ENCODE measurements at regions not wholly inside any gene's neighbourhood (a gene's known extent, or its start where the extent isn't known, plus 50 kb on each side); places are given as distances from the start of the nearest gene placed in this dataset.
A peak's percentile ranks its signal among the peaks of the same experiment; 100 is the strongest.

DNA sequence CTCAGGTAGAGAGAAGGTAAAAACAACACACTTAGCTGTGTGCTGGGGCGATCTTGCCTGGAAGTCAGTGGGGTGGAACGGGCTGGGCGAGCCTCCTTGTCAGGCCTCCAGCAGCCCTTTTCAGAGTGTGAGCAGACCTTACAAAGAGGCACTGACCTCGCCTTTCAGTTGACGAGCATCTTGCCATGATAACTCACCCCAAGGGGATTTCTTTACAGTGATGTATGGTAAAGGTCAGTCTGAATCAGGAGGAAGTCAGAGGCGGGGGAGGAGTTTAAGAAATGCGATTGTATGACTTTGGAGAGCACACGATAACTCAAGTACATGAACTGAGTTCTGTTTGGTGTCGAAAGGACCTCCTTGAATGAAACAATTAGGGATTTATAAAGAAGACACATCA is 326.5 kb upstream of the PROX1 start:
- peaks cover 6 to 7% of the 10 kb centered on the region in 2 donors for H3K4me1 ChIP-seq (replicated peaks in 1 of 2)
- 18 to 81% (median 70%) methylated on average over 2 to 9 of the region's 9 CpGs; no CpG with 5 or more reads in 2 of the 10 experiments for WGBS, 10 experiments
- no peak overlapping the region for H3K4me3 ChIP-seq
- ATAC-seq (replicated peaks in 6 of 8), result peak in 3 of 8 experiments; percentile 41 to 59 (median 53)
- in situ Hi-C loops (cut with MboI; ENCODE audit: low pct_unique_long_range_greater_than_20kb in 2 of 9, low sequenced_read_pairs in 9 of 9, unreplicated experiment in 9 of 9), result no loop called here
- H3K27ac ChIP-seq, result no peak overlapping the region

DNA sequence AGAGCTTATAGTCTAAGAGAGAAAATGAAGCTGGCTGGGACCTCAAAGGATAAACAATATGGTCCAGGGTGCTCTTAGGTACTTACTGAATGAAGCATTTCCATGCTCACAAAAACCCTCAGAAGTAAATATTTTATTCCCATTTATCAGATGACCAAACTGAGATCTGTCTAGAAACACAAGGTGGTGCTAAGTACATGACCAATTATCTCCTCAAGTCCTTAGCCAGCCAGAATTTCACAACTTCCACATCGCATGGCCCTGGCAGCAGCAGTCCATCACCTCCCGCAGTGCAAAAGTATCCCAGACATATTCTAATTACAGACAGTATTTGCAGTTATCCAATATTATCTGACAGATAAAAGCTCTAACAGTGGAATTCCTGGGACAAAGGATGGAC is 321.7 kb upstream of the PROX1 start:
- in situ Hi-C loops (cut with MboI; ENCODE audit: low pct_unique_long_range_greater_than_20kb in 2 of 9, low sequenced_read_pairs in 9 of 9, unreplicated experiment in 9 of 9), result no loop called here

DNA sequence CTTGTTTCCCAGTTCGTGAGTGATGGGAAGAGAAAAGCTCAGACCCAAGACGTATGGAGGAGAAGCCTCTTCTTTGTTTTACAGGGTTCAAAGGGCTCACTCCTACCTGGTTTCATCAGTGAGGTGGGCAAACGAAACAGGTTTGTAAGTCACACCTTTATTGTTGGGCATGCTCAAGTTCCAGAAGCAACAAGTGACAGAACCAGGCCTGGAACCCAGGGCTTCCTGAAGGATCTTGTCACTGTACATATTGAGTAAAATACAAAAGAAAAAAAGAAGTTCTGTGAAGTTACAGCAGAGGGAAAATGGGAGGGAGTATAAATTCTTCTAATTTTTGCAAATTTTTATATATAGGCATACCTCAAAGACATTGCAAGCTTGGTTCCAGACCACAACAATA is 320.9 kb upstream of the PROX1 start:
- no peak overlapping the region for H3K4me3 ChIP-seq
- no peaks in the 10 kb centered on the region for H3K4me1 ChIP-seq (replicated peaks in 1 of 2)
- no peak for ATAC-seq (replicated peaks in 6 of 8)
- in situ Hi-C loops (cut with MboI; ENCODE audit: low pct_unique_long_range_greater_than_20kb in 2 of 9, low sequenced_read_pairs in 9 of 9, unreplicated experiment in 9 of 9), result no loop called here
- H3K27ac ChIP-seq, result no peak overlapping the region
- WGBS, 10 experiments, result 0 to 90% (median 81%) methylated on average over 1 to 3 of the region's 3 CpGs; no CpG with 5 or more reads in 1 of the 10 experiments

More for the DNA sequence above, 321.7 kb upstream of the PROX1 start:
- WGBS, 10 experiments, result 50 to 100% (median 88%) methylated on average over 2 of the region's 2 CpGs; no CpG with 5 or more reads in 4 of the 10 experiments
- H3K4me3 ChIP-seq, result no peak overlapping the region
- peaks cover 3 to 4% of the 10 kb centered on the region in 2 donors for H3K4me1 ChIP-seq (replicated peaks in 1 of 2)
- ATAC-seq (replicated peaks in 6 of 8), result no peak
- no peak overlapping the region for H3K27ac ChIP-seq

DNA sequence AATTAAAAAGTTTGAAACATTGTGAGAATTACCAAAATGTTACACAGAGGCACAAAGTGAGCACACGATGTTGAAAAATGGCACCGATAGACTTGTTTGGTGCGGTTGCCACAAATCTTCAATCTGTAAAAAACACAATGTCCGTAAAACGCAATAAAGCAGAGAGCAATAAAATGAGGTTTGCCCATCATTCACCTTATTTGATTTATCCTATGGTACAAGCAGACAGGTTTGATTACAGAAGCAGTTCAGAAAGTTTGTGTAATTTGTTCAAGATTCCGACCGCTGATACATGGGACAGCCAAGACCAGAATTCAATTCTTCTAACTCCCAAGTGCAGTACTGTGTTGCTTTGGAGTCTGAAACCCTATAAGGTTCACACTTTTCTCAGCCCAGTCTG is 318.3 kb upstream of the PROX1 start:
- 61 to 100% (median 94%) methylated on average over 3 to 7 of the region's 7 CpGs; no CpG with 5 or more reads in 3 of the 10 experiments for WGBS, 10 experiments
- no peaks in the 10 kb centered on the region for H3K4me1 ChIP-seq (replicated peaks in 1 of 2)
- no peak for ATAC-seq (replicated peaks in 6 of 8)
- in situ Hi-C loops (cut with MboI; ENCODE audit: low pct_unique_long_range_greater_than_20kb in 2 of 9, low sequenced_read_pairs in 9 of 9, unreplicated experiment in 9 of 9), result no loop called here
- H3K4me3 ChIP-seq, result no peak overlapping the region
- H3K27ac ChIP-seq, result no peak overlapping the region

DNA sequence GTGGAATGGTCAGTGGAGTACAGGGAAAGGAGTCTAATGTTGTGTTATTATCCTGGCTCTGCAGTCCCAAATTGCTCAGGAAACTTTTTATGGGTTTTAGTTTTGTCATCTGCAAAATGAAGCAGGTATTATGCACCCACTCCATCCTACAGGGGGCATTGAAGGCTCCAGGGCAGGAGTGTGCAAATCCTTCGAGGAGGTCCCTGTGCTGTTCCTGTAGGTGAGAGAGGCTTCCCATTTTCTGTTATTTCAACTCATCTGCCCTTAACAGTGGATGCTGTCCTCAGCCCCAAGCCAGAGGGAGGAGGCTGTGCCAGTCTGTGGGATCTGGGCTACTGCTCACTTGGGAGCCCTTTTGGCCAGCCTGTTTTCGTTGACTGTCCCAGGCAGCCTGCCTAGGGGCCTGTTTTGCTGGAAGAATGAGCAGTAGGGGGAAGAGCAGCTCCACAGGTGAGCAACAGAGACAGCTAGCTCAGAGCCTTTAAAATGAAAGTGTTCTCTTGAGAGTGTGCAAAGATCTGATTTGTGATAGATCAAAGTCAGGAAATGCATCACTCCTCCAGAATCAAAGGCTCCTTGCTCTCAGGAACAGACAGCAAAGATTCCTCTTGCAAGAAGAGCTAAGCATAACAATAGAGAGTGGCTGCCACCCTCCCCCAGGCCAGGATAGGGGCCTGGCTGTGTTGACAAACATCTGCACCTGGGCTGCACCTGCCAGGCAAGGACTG is 317.6 kb upstream of the PROX1 start:
- 0 to 70% (median 47%) methylated on average over 1 to 2 of the region's 2 CpGs; no CpG with 5 or more reads in 6 of the 10 experiments for WGBS, 10 experiments
- no peak overlapping the region for H3K4me3 ChIP-seq
- no peaks in the 10 kb centered on the region for H3K4me1 ChIP-seq (replicated peaks in 1 of 2)
- no peak overlapping the region for H3K27ac ChIP-seq
- in situ Hi-C loops (cut with MboI; ENCODE audit: low pct_unique_long_range_greater_than_20kb in 2 of 9, low sequenced_read_pairs in 9 of 9, unreplicated experiment in 9 of 9), result no loop called here
- ATAC-seq (replicated peaks in 6 of 8), result no peak

DNA sequence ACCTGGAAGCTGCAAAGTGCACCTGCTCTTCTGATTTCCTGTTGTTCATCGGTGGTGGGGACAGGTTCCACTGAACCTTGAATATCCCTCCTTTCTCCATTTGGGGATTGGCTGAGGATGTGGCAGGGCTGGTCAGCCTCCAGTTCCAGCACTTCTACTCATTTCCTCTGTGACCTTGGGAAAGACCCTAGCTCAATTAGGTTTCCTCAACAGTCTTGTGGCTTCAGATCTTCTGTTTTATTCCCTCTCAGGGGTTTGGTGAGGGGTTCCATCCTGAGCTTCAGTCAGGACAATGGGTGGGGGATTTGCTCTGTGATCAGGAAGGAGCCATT is 317.1 kb upstream of the PROX1 start:
- no peak for ATAC-seq (replicated peaks in 6 of 8)
- Histone ChIP-seq H3K27ac (no peak overlapping the region), H3K4me1 (replicated peaks in 1 of 2) (no peaks in the 10 kb centered on the region), H3K4me3 (no peak overlapping the region)
- in situ Hi-C loops (cut with MboI; ENCODE audit: low pct_unique_long_range_greater_than_20kb in 2 of 9, low sequenced_read_pairs in 9 of 9, unreplicated experiment in 9 of 9), result no loop called here
- 0 to 62% (median 29%) methylated on average over 1 of the region's 1 CpG; no CpG with 5 or more reads in 7 of the 10 experiments for WGBS, 10 experiments

DNA sequence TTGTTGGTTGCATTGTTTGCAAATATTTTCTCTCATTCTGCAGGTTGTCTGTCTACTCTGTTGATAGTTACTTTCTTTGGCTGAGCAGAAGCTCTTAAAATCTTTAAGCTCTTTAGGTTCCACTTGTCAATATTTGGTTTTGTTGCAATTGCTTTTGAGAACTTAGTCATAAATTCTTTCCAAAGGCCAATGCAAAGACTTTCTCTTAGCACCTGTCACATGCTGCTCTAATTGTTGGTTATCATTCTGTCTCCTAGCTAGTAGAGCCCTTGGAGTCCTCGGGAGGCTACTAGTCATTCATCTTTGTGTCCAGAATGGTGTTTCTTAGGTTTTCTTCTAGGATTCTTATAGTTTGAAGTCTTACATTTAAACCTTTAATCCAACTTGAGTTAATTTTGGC is 312.7 kb upstream of the PROX1 start:
- ATAC-seq (replicated peaks in 6 of 8), result no peak
- no peak overlapping the region for H3K27ac ChIP-seq
- H3K4me3 ChIP-seq, result no peak overlapping the region
- in situ Hi-C loops (cut with MboI; ENCODE audit: low pct_unique_long_range_greater_than_20kb in 2 of 9, low sequenced_read_pairs in 9 of 9, unreplicated experiment in 9 of 9), result no loop called here
- no peaks in the 10 kb centered on the region for H3K4me1 ChIP-seq (replicated peaks in 1 of 2)
- 0 to 100% (median 55%) methylated on average over 1 of the region's 1 CpG; no CpG with 5 or more reads in 2 of the 10 experiments for WGBS, 10 experiments

DNA sequence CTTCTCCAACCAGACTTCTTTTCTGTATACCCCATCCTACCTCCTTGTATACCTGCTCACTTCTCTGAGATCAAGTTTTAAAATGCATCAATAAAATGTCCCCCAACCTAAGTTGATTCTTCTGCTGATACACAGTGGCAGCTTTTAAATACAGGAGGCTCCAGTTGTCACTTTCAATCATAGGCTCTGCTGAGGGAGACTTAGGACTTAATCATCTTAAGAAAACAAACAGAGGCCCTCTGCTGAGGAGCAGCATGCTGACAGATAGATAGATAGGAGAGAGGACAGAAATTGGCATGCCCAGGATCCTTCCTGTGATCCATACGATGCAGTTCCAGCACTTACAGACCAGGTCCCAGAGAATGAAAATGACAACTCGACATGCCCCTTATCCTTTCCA is 311.0 kb upstream of the PROX1 start:
- in situ Hi-C loops (cut with MboI; ENCODE audit: low pct_unique_long_range_greater_than_20kb in 2 of 9, low sequenced_read_pairs in 9 of 9, unreplicated experiment in 9 of 9), result no loop called here
- ATAC-seq (replicated peaks in 6 of 8), result no peak
- 13 to 80% (median 67%) methylated on average over 1 to 2 of the region's 2 CpGs; no CpG with 5 or more reads in 2 of the 10 experiments for WGBS, 10 experiments

DNA sequence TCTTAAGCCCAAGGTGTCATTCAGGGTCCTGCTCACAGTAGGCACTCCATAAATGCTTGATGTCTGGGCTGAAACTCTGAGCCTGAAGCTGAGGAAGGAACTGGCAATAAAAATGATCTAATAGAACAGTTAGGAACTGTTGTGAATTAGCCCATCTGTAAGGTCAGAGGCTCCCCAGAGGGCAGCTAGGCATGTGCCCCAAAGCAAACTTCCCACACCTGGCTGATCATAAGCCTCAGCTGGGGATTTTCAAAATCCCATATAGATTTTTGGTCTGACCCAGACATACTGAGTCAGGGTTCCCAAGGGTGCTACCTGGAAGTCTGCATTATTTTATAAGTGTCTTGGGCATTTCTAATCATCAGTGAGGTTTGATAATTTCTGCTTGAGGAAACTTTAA is 309.4 kb upstream of the PROX1 start:
- Histone ChIP-seq H3K4me3 (no peak overlapping the region), H3K27ac (no peak overlapping the region), H3K4me1 (replicated peaks in 1 of 2) (peaks cover 12 to 15% of the 10 kb centered on the region in 2 donors)
- no peak for ATAC-seq (replicated peaks in 6 of 8)
- in situ Hi-C loops (cut with MboI; ENCODE audit: low pct_unique_long_range_greater_than_20kb in 2 of 9, low sequenced_read_pairs in 9 of 9, unreplicated experiment in 9 of 9), result no loop called here

More for the DNA sequence above, 311.0 kb upstream of the PROX1 start:
- Histone ChIP-seq H3K27ac (no peak overlapping the region), H3K4me3 (no peak overlapping the region), H3K4me1 (replicated peaks in 1 of 2) (peaks cover 12 to 15% of the 10 kb centered on the region in 2 donors)

DNA sequence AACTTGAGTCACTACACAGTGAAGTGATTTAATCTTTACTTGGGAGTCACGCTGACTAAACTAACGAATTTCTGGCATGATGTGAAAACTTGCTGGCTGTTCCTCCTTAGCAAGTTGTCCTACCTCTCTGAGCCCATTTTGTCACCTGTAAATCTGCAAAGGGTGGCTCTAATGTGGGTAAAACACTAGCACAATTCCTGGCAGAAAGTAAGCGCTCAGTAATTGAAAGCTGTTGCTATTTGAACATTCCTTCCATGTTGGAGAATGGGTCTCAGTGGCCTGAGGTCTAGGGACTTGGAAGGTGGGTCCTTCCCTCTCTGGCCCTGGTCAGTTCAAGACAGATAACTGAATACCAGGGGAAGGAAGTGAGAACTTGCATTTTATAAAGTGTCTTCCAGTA is 309.0 kb upstream of the PROX1 start:
- ATAC-seq (replicated peaks in 6 of 8), result no peak
- 8 to 100% (median 91%) methylated on average over 1 to 3 of the region's 3 CpGs; no CpG with 5 or more reads in 2 of the 10 experiments for WGBS, 10 experiments
- in situ Hi-C loops (cut with MboI; ENCODE audit: low pct_unique_long_range_greater_than_20kb in 2 of 9, low sequenced_read_pairs in 9 of 9, unreplicated experiment in 9 of 9), result no loop called here
- H3K27ac ChIP-seq, result no peak overlapping the region
- no peak overlapping the region for H3K4me3 ChIP-seq
- peaks cover 12 to 15% of the 10 kb centered on the region in 2 donors for H3K4me1 ChIP-seq (replicated peaks in 1 of 2)

DNA sequence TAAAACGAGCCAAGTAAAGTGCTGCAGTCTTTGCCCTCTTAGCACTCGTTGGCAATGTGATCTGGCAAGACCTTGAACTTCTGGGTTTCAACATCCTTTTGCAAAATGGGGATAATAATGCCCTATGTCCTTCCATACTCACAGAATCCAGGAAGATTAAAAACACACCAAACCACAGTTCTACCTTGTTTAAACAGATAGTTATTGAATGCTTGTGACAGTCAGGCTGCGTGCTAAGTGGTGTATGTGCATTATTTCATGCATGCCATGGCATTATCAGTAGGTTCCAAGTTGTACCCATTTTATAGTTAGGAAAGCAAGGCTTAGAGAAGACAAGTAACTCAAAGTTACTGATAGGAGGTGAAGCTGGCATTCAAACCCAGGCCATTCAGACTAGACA is 308.6 kb upstream of the PROX1 start:
- 0 to 67% (median 52%) methylated on average over 1 to 3 of the region's 3 CpGs; no CpG with 5 or more reads in 2 of the 10 experiments for WGBS, 10 experiments
- ATAC-seq (replicated peaks in 6 of 8), result no peak
- in situ Hi-C loops (cut with MboI; ENCODE audit: low pct_unique_long_range_greater_than_20kb in 2 of 9, low sequenced_read_pairs in 9 of 9, unreplicated experiment in 9 of 9), result no loop called here
- no peak overlapping the region for H3K4me3 ChIP-seq
- H3K4me1 ChIP-seq (replicated peaks in 1 of 2), result peaks cover 12 to 15% of the 10 kb centered on the region in 2 donors
- no peak overlapping the region for H3K27ac ChIP-seq

DNA sequence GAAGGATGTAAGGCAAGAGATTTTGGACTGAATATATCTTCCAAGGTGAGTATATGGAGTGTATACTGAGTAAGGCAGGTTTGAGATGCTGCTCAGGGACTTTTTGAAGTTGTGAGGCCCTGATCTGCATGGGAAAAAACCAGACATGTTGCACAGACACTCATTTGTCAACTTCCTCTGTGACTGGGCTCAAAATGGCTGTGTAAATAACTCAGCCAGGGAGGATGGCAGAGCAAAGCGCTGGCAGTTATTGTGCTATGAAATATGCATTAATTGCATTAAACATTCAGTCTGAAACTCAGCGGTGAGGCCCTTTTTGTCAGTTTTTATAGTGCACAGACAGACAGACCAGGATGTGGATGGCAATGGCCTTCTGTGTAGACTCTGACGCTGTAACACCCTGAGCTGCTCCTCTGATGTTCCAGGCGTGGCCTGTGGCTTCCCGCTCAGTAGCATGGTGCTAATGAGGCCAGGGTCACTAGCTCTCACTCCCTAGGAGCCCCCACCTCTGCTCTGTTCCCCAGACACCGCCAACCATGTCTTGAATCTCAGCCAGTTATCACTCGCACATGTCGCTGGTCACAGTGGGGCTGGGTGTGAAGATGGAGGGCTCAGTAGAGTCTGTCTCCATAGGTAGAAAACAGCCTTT is 307.0 kb upstream of the PROX1 start:
- Histone ChIP-seq H3K27ac (peak overlapping the region in 1 of 2 donors; percentile 32), H3K4me3 (no peak overlapping the region), H3K4me1 (replicated peaks in 1 of 2) (peaks cover 12 to 15% of the 10 kb centered on the region in 2 donors)
- in situ Hi-C loops (cut with MboI; ENCODE audit: low pct_unique_long_range_greater_than_20kb in 2 of 9, low sequenced_read_pairs in 9 of 9, unreplicated experiment in 9 of 9), result no loop called here
- 0 to 100% (median 79%) methylated on average over 1 to 7 of the region's 8 CpGs; no CpG with 5 or more reads in 3 of the 10 experiments for WGBS, 10 experiments
- peak in 5 of 8 experiments; percentile 85 to 98 (median 95) for ATAC-seq (replicated peaks in 6 of 8)

DNA sequence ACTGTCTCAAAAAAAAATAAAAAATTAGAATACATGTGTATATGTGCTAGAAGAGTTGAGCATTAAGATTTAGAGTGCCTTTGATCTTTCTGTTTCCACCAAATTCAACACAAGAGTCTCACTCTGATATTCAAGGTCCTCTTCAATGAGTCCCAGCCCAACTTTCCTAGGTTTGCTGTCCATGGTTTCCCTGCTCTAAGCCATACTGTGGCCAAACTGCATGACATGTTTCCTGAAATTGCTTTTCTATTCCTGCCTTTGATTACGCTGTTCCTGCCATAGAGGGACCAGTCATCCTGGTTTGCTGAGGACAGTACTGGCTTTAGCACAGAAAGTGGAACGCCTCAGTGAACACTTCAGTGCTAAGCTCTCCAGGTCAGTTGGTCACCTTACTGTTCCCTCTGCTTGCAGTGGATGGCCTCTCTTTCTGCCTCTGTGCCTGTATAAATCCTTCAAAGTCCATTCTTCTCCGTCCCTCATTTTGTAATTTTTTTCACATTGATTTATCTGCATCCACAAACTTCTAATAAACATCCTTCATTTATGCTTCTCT is 305.9 kb upstream of the PROX1 start:
- WGBS, 10 experiments, result 16 to 100% (median 75%) methylated on average over 1 to 3 of the region's 3 CpGs; no CpG with 5 or more reads in 1 of the 10 experiments
- ATAC-seq (replicated peaks in 6 of 8), result no peak

More for the DNA sequence above, 305.9 kb upstream of the PROX1 start:
- no peak overlapping the region for H3K4me3 ChIP-seq
- no peak overlapping the region for H3K27ac ChIP-seq
- H3K4me1 ChIP-seq (replicated peaks in 1 of 2), result peaks cover 12 to 15% of the 10 kb centered on the region in 2 donors
- in situ Hi-C loops (cut with MboI; ENCODE audit: low pct_unique_long_range_greater_than_20kb in 2 of 9, low sequenced_read_pairs in 9 of 9, unreplicated experiment in 9 of 9), result no loop called here

Data from motor neuron (in vitro differentiated cells).